IMR-90 (cell line): ENCODE measurements at regions not wholly inside any gene's neighbourhood (a gene's known extent, or its start where the extent isn't known, plus 50 kb on each side); places are given as distances from the start of the nearest gene placed in this dataset.

Experiments used
- ATAC-seq: fragments of 200-7000 bp; cut with Tn5 transposase; 2 replicates; pipeline ENCODE4 v1.9.1; 2020; ENCODE audit warnings: low read depth, mild to moderate bottlenecking, moderate library complexity
- BruUV-seq: library from RNA; stranded (reverse); fragments of 400-500 nt; replicated peaks from 2 replicates; lab custom pipeline; 2021; lab: Mats Ljungman, UMichigan
- CTCF ChIA-PET: fragments of 300-600 bp; formaldehyde crosslinking; extraction: SDS; loops from one replicate; lab custom pipeline; 2021; ENCODE audit warnings: antibody characterized with exemption; lab: Yijun Ruan, JAX
- POLR2A ChIA-PET: fragments of 300-600 bp; sonication (Branson Sonifier 250); formaldehyde crosslinking; loops from one replicate; lab custom pipeline; 2022; ENCODE audit warnings: antibody characterized with exemption; ENCODE audit not compliant: unreplicated experiment; lab: Charles Lee
- DNase-seq: peaks from one replicate; pipeline ENCODE4 v3.0.0; 2013
- H2AFZ ChIP-seq: replicated peaks from 2 replicates; pipeline ENCODE3; 2013; ENCODE audit warnings: low read length, mild to moderate bottlenecking; ENCODE audit not compliant: poor library complexity
- H2AK5ac ChIP-seq: 2 replicates; pipeline ENCODE4 v1.6.1; 2013; ENCODE audit warnings: low read depth, low read length, inconsistent platforms
- H2AK9ac ChIP-seq: replicated peaks from 2 replicates; pipeline ENCODE3; 2013; ENCODE audit warnings: mild to moderate bottlenecking, low read depth, low read length, moderate library complexity; ENCODE audit not compliant: poor library complexity
- H2BK120ac ChIP-seq: 2 replicates; pipeline ENCODE4 v1.6.1; 2013; ENCODE audit warnings: low read depth, low read length, inconsistent platforms
- H2BK15ac ChIP-seq: 3 replicates; pipeline ENCODE4 v1.6.1; 2013; ENCODE audit warnings: low read depth, low read length, inconsistent platforms
- H2BK20ac ChIP-seq: 2 replicates; pipeline ENCODE4 v1.6.1; 2013; ENCODE audit warnings: low read depth, mild to moderate bottlenecking, inconsistent platforms, low read length, moderate library complexity
- H2BK5ac ChIP-seq: 2 replicates; pipeline ENCODE4 v1.6.1; 2013; ENCODE audit warnings: mild to moderate bottlenecking, low read depth, low read length, inconsistent platforms; ENCODE audit not compliant: poor library complexity, severe bottlenecking
- H3K14ac ChIP-seq: replicated peaks from 2 replicates; pipeline ENCODE4 v1.6.1; 2013; ENCODE audit warnings: low read depth, low read length, inconsistent platforms
- H3K18ac ChIP-seq: 2 replicates; pipeline ENCODE4 v1.6.1; 2013; ENCODE audit warnings: low read depth, low read length, control low read depth
- H3K23ac ChIP-seq: 2 replicates; pipeline ENCODE4 v1.6.1; 2013; ENCODE audit warnings: low read depth, low read length, inconsistent platforms
- H3K27ac ChIP-seq: 2 replicates; pipeline ENCODE4 v1.5.1; 2013; ENCODE audit warnings: mild to moderate bottlenecking, control low read depth, low read length; ENCODE audit not compliant: insufficient read depth
- H3K27me3 ChIP-seq: 2 replicates; pipeline ENCODE4 v1.6.1; 2013; ENCODE audit warnings: low read length; ENCODE audit not compliant: control insufficient read depth, insufficient read depth
- H3K36me3 ChIP-seq: 2 replicates; pipeline ENCODE4 v1.6.1; 2013; ENCODE audit warnings: low read length, mixed read lengths; ENCODE audit not compliant: control insufficient read depth, insufficient read depth
- H3K4ac ChIP-seq: 2 replicates; pipeline ENCODE4 v1.6.1; 2013; ENCODE audit warnings: low read depth, low read length, inconsistent platforms
- H3K4me1 ChIP-seq: 2 replicates; pipeline ENCODE4 v1.6.1; 2013; ENCODE audit warnings: low read length, mixed read lengths; ENCODE audit not compliant: control insufficient read depth, insufficient read depth
- H3K4me2 ChIP-seq: 2 replicates; pipeline ENCODE4 v1.6.1; 2013; ENCODE audit warnings: low read depth, mild to moderate bottlenecking, control low read depth, low read length, moderate library complexity
- H3K4me3 ChIP-seq: 2 replicates; pipeline ENCODE4 v1.5.1; 2013; ENCODE audit warnings: low read depth, mild to moderate bottlenecking, control low read depth, low read length, moderate library complexity; ENCODE audit not compliant: insufficient read depth
- H3K56ac ChIP-seq: 2 replicates; pipeline ENCODE4 v1.6.1; 2013; ENCODE audit warnings: low read length, inconsistent platforms; ENCODE audit not compliant: insufficient read depth; ENCODE audit errors: extremely low read depth
- H3K79me1 ChIP-seq, 2 experiments: 2 replicates each; pipeline ENCODE4 v1.6.1; 2013; ENCODE audit warnings: low read length in 2 of 2, inconsistent platforms in 1 of 2, low read depth in 1 of 2
- H3K9ac ChIP-seq: 2 replicates; pipeline ENCODE4 v1.6.1; 2013; ENCODE audit warnings: low read depth, low read length, control low read depth
- H3K9me1 ChIP-seq: 2 replicates; pipeline ENCODE4 v1.6.1; 2013; ENCODE audit warnings: low read length, inconsistent platforms; ENCODE audit not compliant: insufficient read depth
- H3K9me3 ChIP-seq: 2 replicates; pipeline ENCODE4 v1.6.1; 2013; ENCODE audit warnings: low read length; ENCODE audit not compliant: control insufficient read depth, insufficient read depth
- H4K20me1 ChIP-seq: 2 replicates; pipeline ENCODE4 v1.6.1; 2013; ENCODE audit warnings: low read length, inconsistent platforms; ENCODE audit not compliant: insufficient read depth
- H4K5ac ChIP-seq: 2 replicates; pipeline ENCODE4 v1.6.1; 2013; ENCODE audit warnings: mild to moderate bottlenecking, low read depth, low read length, control low read depth
- H4K8ac ChIP-seq, 2 experiments: 2 replicates each; pipeline ENCODE4 v1.6.1; 2013; ENCODE audit warnings: low read depth in 2 of 2, low read length in 2 of 2, control low read depth in 1 of 2, inconsistent platforms in 1 of 2
- H4K91ac ChIP-seq: 2 replicates; pipeline ENCODE4 v1.6.1; 2013; ENCODE audit warnings: low read depth, low read length, inconsistent platforms; ENCODE audit not compliant: insufficient read depth
- NFE2L2 ChIP-seq: fragments of 150-350 bp; IDR thresholded peaks from 2 replicates; pipeline ENCODE4 v1.6.1; 2016; ENCODE audit warnings: low read depth, mild to moderate bottlenecking, low read length
- RCOR1 ChIP-seq: IDR thresholded peaks from 2 replicates; pipeline ENCODE4 v1.6.1; 2012; ENCODE audit warnings: mild to moderate bottlenecking, low read length, improper control_type of control experiment; ENCODE audit not compliant: insufficient replicate concordance
- WGBS, 2 experiments: methylation state at CpG; one replicate each; pipeline versions ENCODE4 v1.1.5 to v1.1.7; 2013; ENCODE audit warnings: missing lambda C conversion rate in 2 of 2; ENCODE audit not compliant: insufficient read length in 1 of 2; ENCODE audit errors: extremely low coverage in 2 of 2; 5-methylcytosine and 5-hydroxymethylcytosine counted together
- dilution Hi-C: fragments of 300-500 bp; cut with HindIII; formaldehyde crosslinking; loops from one replicate; pipeline ENCODE4 v1.14.3; 2018; ENCODE audit warnings: low sequenced_read_pairs; ENCODE audit not compliant: unreplicated experiment
- in situ Hi-C: fragments of 300-500 bp; cut with MboI; formaldehyde crosslinking; loops from 3 replicates; pipeline ENCODE4 v1.14.3; 2019; ENCODE audit warnings: low sequenced_read_pairs, inconsistent platforms, mixed read lengths
- intact Hi-C: fragments of 100-400 bp; cut with micrococcal nuclease; formaldehyde crosslinking; loops from 2 replicates; pipeline ENCODE4 v1.10.0; 2022
- TF ChIP-seq, protein P1 (sequence below): fragments of 150-350 bp; IDR thresholded peaks from 2 replicates; pipeline ENCODE4 v1.6.1; 2016; ENCODE audit warnings: low read depth, mild to moderate bottlenecking, low read length, moderate library complexity, borderline replicate concordance

DNA sequence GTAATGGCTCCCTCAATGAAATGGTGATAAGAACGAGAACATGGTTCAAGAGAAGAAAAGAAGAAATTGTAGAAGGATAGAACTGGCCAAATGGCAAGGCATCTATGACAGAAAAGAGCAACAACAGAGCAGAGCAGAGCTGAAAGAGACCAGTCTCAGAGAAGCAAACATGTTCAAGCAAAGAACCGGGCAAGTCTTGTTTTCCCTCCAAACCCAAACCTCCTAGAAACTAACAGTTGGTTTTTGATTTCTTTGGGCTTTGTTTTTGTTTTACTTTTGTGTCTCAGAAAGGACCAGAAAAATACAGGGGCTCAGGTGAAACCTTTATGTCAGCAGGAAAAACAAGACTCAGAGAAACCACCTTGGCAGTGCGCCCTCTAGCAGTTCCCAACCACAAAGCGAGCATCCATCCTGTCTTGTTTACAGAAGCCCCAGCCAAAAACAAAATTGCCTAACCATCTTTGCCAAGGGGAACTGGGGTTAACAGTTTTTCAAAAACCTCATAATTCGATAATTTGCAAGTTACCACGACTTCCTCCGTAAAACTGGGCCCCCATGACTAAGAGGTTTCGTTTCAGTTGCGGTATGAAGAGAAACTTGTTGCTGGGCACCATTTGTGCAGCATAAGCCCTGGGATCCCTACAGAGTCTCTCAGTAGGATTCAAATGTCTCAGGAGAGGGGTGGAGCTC is 159.2 kb upstream of the SLC24A5 start:
- CTCF ChIA-PET = no interaction called here
- Histone ChIP-seq H3K56ac (no peak overlapping the region), H4K20me1 (no peaks in the 10 kb centered on the region), H2AFZ (no peak overlapping the region), H3K4me2 (no peak overlapping the region), H3K27ac (no peak overlapping the region), H4K8ac (no peak overlapping the region), H3K14ac (no peak overlapping the region), H2AK9ac (no peak overlapping the region), H2BK15ac (no peak overlapping the region), H3K9ac (no peak overlapping the region), H3K23ac (no peak overlapping the region), H2BK120ac (no peak overlapping the region), H4K5ac (no peak overlapping the region), H3K79me1 (no peaks in the 10 kb centered on the region), H3K4me1 (no peaks in the 10 kb centered on the region), H3K27me3 (no peaks in the 10 kb centered on the region), H3K9me3 (no peaks in the 10 kb centered on the region), H3K36me3 (no peaks in the 10 kb centered on the region), H3K9me1 (no peaks in the 10 kb centered on the region), H3K18ac (no peak overlapping the region), H3K4me3 (no peak overlapping the region), H2BK20ac (no peak overlapping the region), H2BK5ac (no peak overlapping the region), H3K4ac (no peak overlapping the region), H2AK5ac (no peak overlapping the region), H4K91ac (no peak overlapping the region)
- intact Hi-C loops (no loop called here), dilution Hi-C loops (no loop called here), in situ Hi-C loops (no loop called here)
- no peak for ATAC-seq
- TF ChIP-seq NFE2L2 (no peak), RCOR1 (no peak)
- TF ChIP-seq, protein P1, sequence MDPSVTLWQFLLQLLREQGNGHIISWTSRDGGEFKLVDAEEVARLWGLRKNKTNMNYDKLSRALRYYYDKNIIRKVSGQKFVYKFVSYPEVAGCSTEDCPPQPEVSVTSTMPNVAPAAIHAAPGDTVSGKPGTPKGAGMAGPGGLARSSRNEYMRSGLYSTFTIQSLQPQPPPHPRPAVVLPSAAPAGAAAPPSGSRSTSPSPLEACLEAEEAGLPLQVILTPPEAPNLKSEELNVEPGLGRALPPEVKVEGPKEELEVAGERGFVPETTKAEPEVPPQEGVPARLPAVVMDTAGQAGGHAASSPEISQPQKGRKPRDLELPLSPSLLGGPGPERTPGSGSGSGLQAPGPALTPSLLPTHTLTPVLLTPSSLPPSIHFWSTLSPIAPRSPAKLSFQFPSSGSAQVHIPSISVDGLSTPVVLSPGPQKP = no peak
- POLR2A ChIA-PET = no interaction called here
- no peak for DNase-seq
- BruUV-seq = no TSS peak
- 72% methylated on average over 3 of the region's 9 CpGs; no CpG with 5 or more reads in 1 of the 2 experiments for WGBS, 2 experiments
